Adrenal gland (tissue), 5 donors: ENCODE measurements at regions not wholly inside any gene's neighbourhood (a gene's known extent, or its start where the extent isn't known, plus 50 kb on each side); places are given as distances from the start of the nearest gene placed in this dataset.
"Not testable (repeated sequence)": the region's sequence is repeated elsewhere in the genome, so short reads cannot be mapped to it uniquely, and the experiment has no call there.

ENCODE experiments used
- CTCF ChIP-seq, 6 experiments: fragments of 450-650 bp in 4 of 6; fragments of 200-600 bp in 2 of 6; sonication (generic) in 1 of 6; IDR thresholded peaks; 1 replicate in 5 of 6; 2 replicates in 1 of 6; pipeline versions ENCODE4 v1.5.1 to v1.8.0; 2016 to 2021; ENCODE audit warnings: antibody characterized with exemption in 6 of 6, mild to moderate bottlenecking in 2 of 6, moderate library complexity in 1 of 6
- POLR2A ChIP-seq, 2 donors: fragments of 450-650 bp; IDR thresholded peaks; one replicate each; pipeline ENCODE4 v1.6.1; 2017; ENCODE audit warnings: antibody characterized with exemption in 2 of 2, mild to moderate bottlenecking in 2 of 2, moderate library complexity in 1 of 2
- donor health status: DM: no; HTN: no; CAD: no.

GRCh38 chr15:20277451-20277850 lies 264.1 kb downstream of the GOLGA6L6 start:
- not testable (repeated sequence) for TF ChIP-seq CTCF, POLR2A (IDR thresholded peaks at IDR 0.05)
